PC-3 (cell line): ENCODE measurements at regions not wholly inside any gene's neighbourhood (a gene's known extent, or its start where the extent isn't known, plus 50 kb on each side); places are given as distances from the start of the nearest gene placed in this dataset.
A peak's percentile ranks its signal among the peaks of the same experiment; 100 is the strongest.
"Not testable (repeated sequence)": the region's sequence is repeated elsewhere in the genome, so short reads cannot be mapped to it uniquely, and the experiment has no call there.

Experiments
- ATAC-seq: fragments of 200-7000 bp; cut with Tn5 transposase; 2 replicates; pipeline ENCODE4 v1.9.1; 2020; ENCODE audit warnings: mild to moderate bottlenecking, moderate library complexity
- BruUV-seq: library from RNA; stranded (reverse); fragments of 400-500 nt; replicated peaks from 2 replicates; lab custom pipeline; 2021; lab: Mats Ljungman, UMichigan
- CTCF ChIA-PET: fragments of 300-600 bp; sonication (Branson Sonifier 250); formaldehyde crosslinking; loops from one replicate; lab custom pipeline; 2022; ENCODE audit warnings: antibody characterized with exemption; lab: Charles Lee
- POLR2A ChIA-PET: fragments of 300-600 bp; sonication (Branson Sonifier 250); formaldehyde crosslinking; loops from one replicate; lab custom pipeline; 2022; ENCODE audit warnings: antibody characterized with exemption; ENCODE audit not compliant: unreplicated experiment; lab: Charles Lee
- DNase-seq: peaks from one replicate; pipeline ENCODE4 v3.0.0-alpha.2; 2015
- H2AFZ ChIP-seq: fragments of 300-600 bp; sonication (generic); 2 replicates; pipeline ENCODE4 v1.6.0; 2016; ENCODE audit warnings: antibody characterized with exemption, low read length
- H3F3A ChIP-seq: fragments of 300-600 bp; sonication (generic); one replicate; pipeline ENCODE4 v1.6.0; 2017; ENCODE audit warnings: antibody characterized with exemption, low read length, control low read depth, mild to moderate bottlenecking; ENCODE audit not compliant: unreplicated experiment
- H3K27ac ChIP-seq: fragments of 300-600 bp; sonication (generic); 2 replicates; pipeline ENCODE4 v1.5.1; 2016; ENCODE audit warnings: mild to moderate bottlenecking, low read length
- H3K27me3 ChIP-seq: fragments of 300-600 bp; sonication (generic); 2 replicates; pipeline ENCODE4 v1.6.1; 2016; ENCODE audit warnings: low read length, mixed read lengths
- H3K36me3 ChIP-seq: fragments of 300-600 bp; sonication (generic); 2 replicates; pipeline ENCODE4 v1.6.1; 2016; ENCODE audit warnings: low read depth, mixed run types, low read length, mixed read lengths
- H3K4me1 ChIP-seq: fragments of 300-600 bp; sonication (generic); 2 replicates; pipeline ENCODE4 v1.5.1; 2016; ENCODE audit warnings: low read length; ENCODE audit not compliant: insufficient read depth
- H3K4me2 ChIP-seq: fragments of 300-600 bp; sonication (generic); 2 replicates; pipeline ENCODE4 v1.6.0; 2016; ENCODE audit warnings: low read length
- H3K4me3 ChIP-seq: fragments of 300-600 bp; sonication (generic); 2 replicates; pipeline ENCODE4 v1.5.1; 2016; ENCODE audit warnings: mild to moderate bottlenecking, low read length, mixed read lengths
- H3K79me2 ChIP-seq: fragments of 300-600 bp; sonication (generic); 2 replicates; pipeline ENCODE4 v1.6.1; 2017; ENCODE audit warnings: low read length, mixed read lengths
- H3K9ac ChIP-seq: fragments of 300-600 bp; sonication (generic); 2 replicates; pipeline ENCODE4 v1.6.0; 2016; ENCODE audit warnings: mild to moderate bottlenecking, low read length
- H3K9me2 ChIP-seq: fragments of 300-600 bp; sonication (generic); replicated peaks from 2 replicates; pipeline ENCODE4 v1.6.1; 2016; ENCODE audit warnings: mixed run types, low read length, mixed read lengths
- H3K9me3 ChIP-seq: fragments of 300-600 bp; sonication (generic); 2 replicates; pipeline ENCODE4 v1.6.1; 2016; ENCODE audit warnings: low read length, mixed read lengths
- H4K20me1 ChIP-seq: fragments of 300-600 bp; sonication (generic); 2 replicates; pipeline ENCODE4 v1.6.1; 2016; ENCODE audit warnings: low read length, mixed read lengths
- EZH2 ChIP-seq: fragments of 300-600 bp; sonication (generic); IDR thresholded peaks from one replicate; pipeline ENCODE4 v1.6.1; 2017; ENCODE audit warnings: antibody characterized with exemption, mild to moderate bottlenecking, low read length; ENCODE audit not compliant: unreplicated experiment
- EZH2phosphoT487 ChIP-seq: fragments of 300-600 bp; sonication (generic); IDR thresholded peaks from 2 replicates; pipeline ENCODE4 v1.6.1; 2018; ENCODE audit warnings: mild to moderate bottlenecking, antibody characterized with exemption, low read length, borderline replicate concordance
- intact Hi-C: fragments of 100-400 bp; cut with micrococcal nuclease; formaldehyde crosslinking; loops from 2 replicates; pipeline ENCODE4 v1.9.0; 2023
- TF ChIP-seq, protein P1 (sequence below): fragments of 300-600 bp; sonication (generic); conservative IDR thresholded peaks from 2 replicates; pipeline ENCODE4 v1.5.1; 2017; ENCODE audit warnings: antibody characterized with exemption, low read depth, mild to moderate bottlenecking, low read length

DNA sequence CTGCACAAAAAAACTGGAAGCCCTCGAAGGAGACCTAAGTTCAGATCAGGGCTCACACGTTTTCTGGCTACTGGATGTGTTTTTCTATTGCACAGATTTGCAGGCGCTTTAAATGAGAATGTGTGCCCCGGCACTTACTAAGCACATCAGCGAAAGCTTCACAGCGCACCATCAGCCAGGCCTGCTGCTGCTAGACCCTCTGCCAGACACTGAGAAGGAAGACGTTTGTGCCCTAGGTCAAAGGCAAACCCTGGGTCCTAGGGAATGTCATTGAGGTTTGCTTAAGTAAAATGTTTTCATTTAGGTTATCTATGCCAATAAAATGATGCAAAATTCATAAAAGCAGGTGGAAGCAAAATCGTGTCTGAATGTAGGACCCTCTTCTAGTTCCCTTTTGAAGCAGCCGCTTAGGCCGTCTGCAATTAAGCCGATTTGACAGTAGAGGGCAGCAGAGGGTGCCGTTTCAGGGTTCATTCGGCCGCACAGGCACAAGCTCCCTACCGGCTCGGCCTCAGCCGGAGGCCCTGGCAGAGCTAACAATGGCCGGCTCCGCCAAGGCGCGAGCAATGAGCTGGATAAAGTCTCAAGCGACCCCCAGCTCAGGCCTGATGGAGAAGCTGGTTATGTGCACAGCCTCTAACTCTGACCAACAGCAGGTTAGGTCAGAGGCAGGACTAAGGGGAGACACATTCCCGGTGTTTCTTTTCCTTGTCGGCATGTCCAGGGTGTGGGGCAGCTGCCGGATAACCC, 107.2 kb upstream of the FOXA2 start:
- Histone ChIP-seq H2AFZ (peak overlapping the region; percentile 89), H3K27me3 (no peaks in the 10 kb centered on the region), H3K36me3 (no peaks in the 10 kb centered on the region), H3K9ac (no peak overlapping the region), H3K27ac (no peak overlapping the region), H4K20me1 (no peaks in the 10 kb centered on the region), H3K4me1 (peaks cover 5% of the 10 kb centered on the region; the same call in 1 of the 2 replicates), H3K9me2 (no peaks in the 10 kb centered on the region), H3K79me2 (no peaks in the 10 kb centered on the region), H3K9me3 (no peaks in the 10 kb centered on the region), H3K4me2 (peak overlapping the region; percentile 72), H3F3A (no peaks in the 10 kb centered on the region), H3K4me3 (peak overlapping the region; percentile 40; the same call in 1 of the 2 replicates)
- peak; percentile 95 for ATAC-seq
- ChIA-PET CTCF (interaction anchor here (0.5 to 2.6 kb wide), 8 partner anchors 283 to 658 kb away, joined by 3 to 39 read pairs (median 4); no protein-coding TSS in a partner anchor), POLR2A (interaction anchor here (0.6 kb wide), 2 partner anchors 658 to 659 kb away, joined by 3 to 8 read pairs; partner anchors contain the start of gene NXT1)
- no peak for TF ChIP-seq EZH2phosphoT487
- TF ChIP-seq, protein P1, sequence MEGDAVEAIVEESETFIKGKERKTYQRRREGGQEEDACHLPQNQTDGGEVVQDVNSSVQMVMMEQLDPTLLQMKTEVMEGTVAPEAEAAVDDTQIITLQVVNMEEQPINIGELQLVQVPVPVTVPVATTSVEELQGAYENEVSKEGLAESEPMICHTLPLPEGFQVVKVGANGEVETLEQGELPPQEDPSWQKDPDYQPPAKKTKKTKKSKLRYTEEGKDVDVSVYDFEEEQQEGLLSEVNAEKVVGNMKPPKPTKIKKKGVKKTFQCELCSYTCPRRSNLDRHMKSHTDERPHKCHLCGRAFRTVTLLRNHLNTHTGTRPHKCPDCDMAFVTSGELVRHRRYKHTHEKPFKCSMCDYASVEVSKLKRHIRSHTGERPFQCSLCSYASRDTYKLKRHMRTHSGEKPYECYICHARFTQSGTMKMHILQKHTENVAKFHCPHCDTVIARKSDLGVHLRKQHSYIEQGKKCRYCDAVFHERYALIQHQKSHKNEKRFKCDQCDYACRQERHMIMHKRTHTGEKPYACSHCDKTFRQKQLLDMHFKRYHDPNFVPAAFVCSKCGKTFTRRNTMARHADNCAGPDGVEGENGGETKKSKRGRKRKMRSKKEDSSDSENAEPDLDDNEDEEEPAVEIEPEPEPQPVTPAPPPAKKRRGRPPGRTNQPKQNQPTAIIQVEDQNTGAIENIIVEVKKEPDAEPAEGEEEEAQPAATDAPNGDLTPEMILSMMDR: peak; percentile 95
- peak; percentile 87 for DNase-seq
- intact Hi-C loops: loop anchor here (1.0 kb wide), 3 partner anchors 510 to 649 kb away; no protein-coding TSS in a partner anchor
- BruUV-seq: no TSS peak

DNA sequence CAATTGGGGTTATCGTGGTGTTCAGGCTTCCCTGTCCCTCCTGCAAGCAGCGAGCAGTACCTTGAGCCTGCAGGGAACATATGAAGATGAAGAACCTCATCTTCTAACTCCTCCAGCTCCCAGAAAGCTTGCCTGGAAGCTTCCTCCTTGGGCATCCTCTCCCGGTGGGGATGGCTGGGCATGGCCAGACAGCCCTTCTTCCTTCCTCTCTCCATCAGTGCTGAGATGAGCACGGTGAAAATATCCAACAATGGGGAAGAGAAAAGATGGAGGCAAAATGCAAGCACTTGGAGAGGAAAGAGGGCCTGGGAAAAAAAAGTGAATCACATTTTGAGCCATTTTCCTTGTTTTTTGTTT, 107.7 kb upstream of the FOXA2 start:
- POLR2A ChIA-PET: interaction anchor here (0.6 kb wide), 1 partner anchor 658 kb away, joined by 8 read pairs; no protein-coding TSS in a partner anchor
- peaks cover 5% of the 10 kb centered on the region; the same call in 1 of the 2 replicates for H3K4me1 ChIP-seq
- no peaks in the 10 kb centered on the region for H3F3A ChIP-seq
- peak overlapping the region; percentile 89 for H2AFZ ChIP-seq
- ATAC-seq (peak; percentile 19), DNase-seq (no peak)
- CTCF ChIA-PET: interaction anchor here (0.5 to 2.6 kb wide), 8 partner anchors 283 to 658 kb away, joined by 3 to 39 read pairs (median 4); no protein-coding TSS in a partner anchor
- intact Hi-C loops: no loop called here
- H3K4me3 ChIP-seq: peak overlapping the region; percentile 40; the same call in 1 of the 2 replicates
- H3K9me3 ChIP-seq: no peaks in the 10 kb centered on the region
- no peak overlapping the region for H3K27ac ChIP-seq
- no TSS peak for BruUV-seq
- H3K9me2 ChIP-seq: no peaks in the 10 kb centered on the region
- TF ChIP-seq, protein P1: no peak
- no peak for TF ChIP-seq EZH2phosphoT487
- TF ChIP-seq EZH2: no peak
- H3K9ac ChIP-seq: no peak overlapping the region
- H3K79me2 ChIP-seq: no peaks in the 10 kb centered on the region
- H3K27me3 ChIP-seq: no peaks in the 10 kb centered on the region
- no peaks in the 10 kb centered on the region for H3K36me3 ChIP-seq
- no peaks in the 10 kb centered on the region for H4K20me1 ChIP-seq
- peak overlapping the region; percentile 72 for H3K4me2 ChIP-seq

DNA sequence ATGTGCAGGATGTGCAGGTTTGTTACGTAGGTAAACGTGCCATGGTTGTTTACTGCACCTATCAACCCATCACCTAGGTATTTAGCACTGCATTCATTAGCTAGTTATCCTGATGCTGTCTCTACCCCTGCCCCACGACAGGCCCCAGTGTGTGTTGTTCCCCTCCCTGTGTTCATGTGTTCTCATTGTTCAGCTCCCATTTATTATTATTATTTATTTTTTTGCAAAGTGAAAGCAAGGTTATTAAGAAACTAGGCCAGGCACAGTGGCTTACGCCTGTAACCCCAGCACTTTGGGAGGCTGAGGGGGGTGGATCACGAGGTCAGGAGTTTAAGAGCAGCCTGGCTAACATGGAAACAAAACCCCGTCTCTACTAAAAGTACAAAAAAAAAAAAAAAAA, 108.2 kb upstream of the FOXA2 start:
- H3K27ac ChIP-seq, H3K9me2 ChIP-seq, DNase-seq, H3K4me1 ChIP-seq, H3K9me3 ChIP-seq, H3F3A ChIP-seq, intact Hi-C loops, H3K79me2 ChIP-seq, ATAC-seq, H4K20me1 ChIP-seq, H3K9ac ChIP-seq, H3K27me3 ChIP-seq, H3K4me3 ChIP-seq, H3K36me3 ChIP-seq, H2AFZ ChIP-seq, BruUV-seq, H3K4me2 ChIP-seq: not testable (repeated sequence)
- CTCF ChIA-PET: interaction anchor here (2.0 kb wide), 1 partner anchor 648 kb away, joined by 39 read pairs; no protein-coding TSS in a partner anchor
- POLR2A ChIA-PET: interaction anchor here (0.6 kb wide), 1 partner anchor 658 kb away, joined by 5 read pairs; no protein-coding TSS in a partner anchor
